ENCODE measurements at regions not wholly inside any gene's neighbourhood (a gene's known extent, or its start where the extent isn't known, plus 50 kb on each side); places are given as distances from the start of the nearest gene placed in this dataset.

DNA sequence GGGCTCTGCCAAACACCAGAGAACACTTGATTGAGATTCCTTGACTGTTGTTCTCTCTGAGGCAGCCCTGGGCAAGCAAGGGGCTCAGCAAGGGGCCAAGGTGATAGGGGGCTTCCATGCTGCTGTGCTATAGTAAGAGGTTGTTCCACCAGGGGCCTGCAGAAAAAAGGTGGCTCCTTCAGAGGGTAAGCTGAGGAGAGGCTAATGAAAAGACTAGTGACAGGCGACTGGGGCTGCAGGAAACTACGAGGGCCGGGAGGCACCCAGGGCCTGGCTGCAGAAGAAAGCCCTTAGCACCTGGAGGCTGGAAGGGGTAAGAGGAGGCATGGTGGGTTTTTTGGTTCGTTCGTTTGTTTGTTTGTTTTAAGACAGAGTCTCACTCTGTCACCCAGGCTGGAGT is 88.0 kb upstream of the CTNNA1 start:
- H3K9me3 ChIP-seq (ENCODE audit: control insufficient read depth, low read length), result no peaks in the 10 kb centered on the region
- H3K4me3 ChIP-seq (ENCODE audit: extremely low read depth, insufficient read depth, low read length, poor library complexity, severe bottlenecking), result no peak overlapping the region
- H3K36me3 ChIP-seq (ENCODE audit: control insufficient read depth, insufficient read depth, low read length), result no peaks in the 10 kb centered on the region
- peaks cover 14% of the 10 kb centered on the region for H3K4me1 ChIP-seq (ENCODE audit: control insufficient read depth, insufficient read depth, low read length, poor library complexity, severe bottlenecking)
- WGBS, 2 experiments (ENCODE audit: insufficient coverage in 2 of 2), result 91 to 97% methylated on average over 4 to 5 of the region's 5 CpGs
- H3K27ac ChIP-seq (ENCODE audit: low read depth, low read length, severe bottlenecking), result no peak overlapping the region

DNA sequence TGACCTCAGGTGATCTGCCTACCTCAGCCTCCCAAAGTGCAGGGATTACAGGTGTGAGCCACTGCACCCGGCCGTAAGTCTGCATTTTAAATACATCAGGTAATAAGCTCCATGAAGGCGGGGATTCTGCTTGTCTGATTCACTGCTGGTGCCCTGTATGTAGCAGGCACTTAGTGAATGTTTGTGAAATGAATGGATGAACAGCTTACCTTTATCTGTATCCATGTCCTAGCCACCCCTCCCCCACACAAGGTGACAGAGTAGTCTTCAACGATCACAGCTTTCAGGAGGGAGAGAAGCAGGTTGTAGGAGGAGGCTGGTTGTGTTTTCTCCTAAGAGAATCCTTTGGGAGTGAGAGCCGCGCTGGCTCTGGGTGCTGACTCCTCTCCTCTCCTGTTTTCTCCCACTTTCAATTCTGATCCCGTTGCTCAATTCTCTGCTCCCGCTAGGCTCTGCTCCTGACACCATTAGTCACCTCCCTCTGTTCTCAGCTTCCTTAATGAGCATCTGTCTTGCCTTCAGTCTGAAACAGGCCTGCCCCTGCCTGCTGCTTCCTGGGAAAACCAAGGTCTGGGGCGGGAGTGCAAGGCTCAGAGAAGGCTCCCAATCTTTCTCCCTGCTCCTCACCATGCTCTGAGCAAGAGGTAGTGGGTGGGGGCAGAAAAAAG is 88.8 kb upstream of the CTNNA1 start:
- Histone ChIP-seq H3K27ac (ENCODE audit: low read depth, low read length, severe bottlenecking) (peak overlapping the region; percentile 50), H3K36me3 (ENCODE audit: control insufficient read depth, insufficient read depth, low read length) (no peaks in the 10 kb centered on the region), H3K9me3 (ENCODE audit: control insufficient read depth, low read length) (no peaks in the 10 kb centered on the region), H3K4me3 (ENCODE audit: extremely low read depth, insufficient read depth, low read length, poor library complexity, severe bottlenecking) (no peak overlapping the region), H3K4me1 (ENCODE audit: control insufficient read depth, insufficient read depth, low read length, poor library complexity, severe bottlenecking) (peaks cover 14% of the 10 kb centered on the region)
- WGBS, 2 experiments (ENCODE audit: insufficient coverage in 2 of 2), result 69 to 71% methylated on average over 5 of the region's 9 CpGs

DNA sequence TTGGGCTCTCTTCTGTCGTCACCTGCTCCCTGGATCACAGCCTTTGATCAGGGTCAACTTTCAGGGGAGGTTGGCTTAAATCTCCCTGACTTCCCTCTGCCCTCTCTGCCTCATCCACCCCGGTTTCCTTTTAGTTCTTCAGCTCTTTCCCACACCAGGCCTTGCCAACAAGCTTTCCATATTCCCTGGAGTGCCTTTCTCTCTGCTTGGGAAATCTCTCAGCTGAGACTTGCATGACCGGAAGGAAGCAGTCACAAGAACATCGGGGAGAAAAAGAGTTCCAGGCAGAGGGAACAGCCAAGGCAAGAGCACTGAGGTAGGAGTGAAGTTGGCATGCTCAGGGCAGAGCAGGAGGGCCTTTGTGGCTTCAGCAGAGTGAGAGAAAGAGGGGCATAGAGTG is 88.4 kb upstream of the HSPA9 start:
- peaks cover 7% of the 10 kb centered on the region for H3K4me1 ChIP-seq (ENCODE audit: control insufficient read depth, insufficient read depth, low read length, poor library complexity, severe bottlenecking)
- WGBS, 2 experiments (ENCODE audit: insufficient coverage in 2 of 2), result 85 to 87% methylated on average over 4 of the region's 4 CpGs
- H3K27ac ChIP-seq (ENCODE audit: low read depth, low read length, severe bottlenecking), result no peak overlapping the region
- no peaks in the 10 kb centered on the region for H3K9me3 ChIP-seq (ENCODE audit: control insufficient read depth, low read length)
- H3K4me3 ChIP-seq (ENCODE audit: extremely low read depth, insufficient read depth, low read length, poor library complexity, severe bottlenecking), result no peak overlapping the region
- H3K36me3 ChIP-seq (ENCODE audit: control insufficient read depth, insufficient read depth, low read length), result no peaks in the 10 kb centered on the region

DNA sequence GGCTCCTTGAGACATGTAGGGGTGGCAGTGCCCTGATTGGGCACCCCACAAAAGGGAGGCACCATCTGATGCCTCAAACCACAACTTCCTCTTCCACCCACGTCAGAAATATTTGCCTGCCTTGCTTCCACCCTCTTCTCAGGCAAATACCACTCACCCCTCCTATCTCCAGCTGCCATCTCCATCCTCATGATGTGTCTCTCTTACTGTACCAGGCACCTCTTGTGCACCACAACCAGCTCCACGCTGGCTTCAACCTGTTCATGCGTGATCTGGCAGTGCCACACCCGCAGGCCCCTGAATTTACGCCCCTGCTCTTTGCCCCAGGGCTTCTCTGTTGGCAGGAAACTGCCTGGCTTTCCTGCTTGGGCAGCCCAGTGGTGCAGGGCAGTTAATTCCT is 87.8 kb upstream of the HSPA9 start:
- WGBS, 2 experiments (ENCODE audit: insufficient coverage in 2 of 2), result 87 to 95% methylated on average over 4 to 5 of the region's 5 CpGs
- H3K9me3 ChIP-seq (ENCODE audit: control insufficient read depth, low read length), result no peaks in the 10 kb centered on the region
- peaks cover 7% of the 10 kb centered on the region for H3K4me1 ChIP-seq (ENCODE audit: control insufficient read depth, insufficient read depth, low read length, poor library complexity, severe bottlenecking)
- no peak overlapping the region for H3K4me3 ChIP-seq (ENCODE audit: extremely low read depth, insufficient read depth, low read length, poor library complexity, severe bottlenecking)
- H3K36me3 ChIP-seq (ENCODE audit: control insufficient read depth, insufficient read depth, low read length), result no peaks in the 10 kb centered on the region
- H3K27ac ChIP-seq (ENCODE audit: low read depth, low read length, severe bottlenecking), result no peak overlapping the region

DNA sequence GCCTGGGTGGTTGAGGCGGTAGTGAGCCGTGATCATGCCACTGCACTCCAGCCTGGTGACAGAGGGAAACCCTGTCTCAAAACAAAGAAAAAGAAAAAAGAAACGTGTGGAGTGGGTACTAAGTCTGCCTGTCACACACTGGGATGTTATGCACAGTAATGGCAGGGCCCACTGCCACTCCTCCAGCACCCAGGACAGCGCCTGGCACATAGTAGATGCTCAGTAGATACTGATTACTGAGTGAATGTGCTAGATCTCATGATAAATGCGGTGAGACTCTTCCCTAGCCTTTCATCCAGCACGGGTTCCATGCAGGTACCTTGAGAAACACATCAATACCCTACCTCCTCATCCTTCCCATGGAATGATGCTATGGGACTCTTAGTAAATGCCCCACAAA is 87.4 kb upstream of the HSPA9 start:
- no peak overlapping the region for H3K4me3 ChIP-seq (ENCODE audit: extremely low read depth, insufficient read depth, low read length, poor library complexity, severe bottlenecking)
- H3K27ac ChIP-seq (ENCODE audit: low read depth, low read length, severe bottlenecking), result no peak overlapping the region
- WGBS, 2 experiments (ENCODE audit: insufficient coverage in 2 of 2), result 72 to 87% methylated on average over 2 to 4 of the region's 6 CpGs
- H3K36me3 ChIP-seq (ENCODE audit: control insufficient read depth, insufficient read depth, low read length), result no peaks in the 10 kb centered on the region
- peaks cover 7% of the 10 kb centered on the region for H3K4me1 ChIP-seq (ENCODE audit: control insufficient read depth, insufficient read depth, low read length, poor library complexity, severe bottlenecking)
- no peaks in the 10 kb centered on the region for H3K9me3 ChIP-seq (ENCODE audit: control insufficient read depth, low read length)

DNA sequence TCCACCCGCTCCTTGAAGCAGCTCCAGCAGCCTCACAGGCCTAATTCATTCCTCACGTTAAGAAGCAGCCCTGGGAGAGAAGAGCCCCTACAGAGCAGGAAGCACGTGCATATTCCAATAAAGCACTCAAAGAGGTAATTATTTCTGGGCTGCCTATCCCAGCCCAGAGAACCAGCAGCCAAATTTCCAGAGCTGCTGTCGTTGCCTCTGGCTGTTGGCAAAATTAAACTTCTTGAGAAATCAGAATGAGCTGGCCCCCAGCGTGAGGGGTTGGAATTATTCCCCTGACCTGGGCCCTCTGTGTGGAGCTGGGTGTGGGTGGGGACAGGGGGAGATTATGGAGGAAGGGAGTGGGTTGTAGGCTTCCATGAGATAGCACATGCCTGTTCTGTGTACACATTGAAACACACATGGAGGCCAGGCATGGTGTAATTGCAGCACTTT is 86.8 kb upstream of the HSPA9 start:
- Histone ChIP-seq H3K36me3 (ENCODE audit: control insufficient read depth, insufficient read depth, low read length) (no peaks in the 10 kb centered on the region), H3K9me3 (ENCODE audit: control insufficient read depth, low read length) (no peaks in the 10 kb centered on the region), H3K4me1 (ENCODE audit: control insufficient read depth, insufficient read depth, low read length, poor library complexity, severe bottlenecking) (peaks cover 9% of the 10 kb centered on the region), H3K27ac (ENCODE audit: low read depth, low read length, severe bottlenecking) (no peak overlapping the region), H3K4me3 (ENCODE audit: extremely low read depth, insufficient read depth, low read length, poor library complexity, severe bottlenecking) (no peak overlapping the region)
- WGBS, 2 experiments (ENCODE audit: insufficient coverage in 2 of 2), result 64 to 74% methylated on average over 3 to 5 of the region's 5 CpGs

DNA sequence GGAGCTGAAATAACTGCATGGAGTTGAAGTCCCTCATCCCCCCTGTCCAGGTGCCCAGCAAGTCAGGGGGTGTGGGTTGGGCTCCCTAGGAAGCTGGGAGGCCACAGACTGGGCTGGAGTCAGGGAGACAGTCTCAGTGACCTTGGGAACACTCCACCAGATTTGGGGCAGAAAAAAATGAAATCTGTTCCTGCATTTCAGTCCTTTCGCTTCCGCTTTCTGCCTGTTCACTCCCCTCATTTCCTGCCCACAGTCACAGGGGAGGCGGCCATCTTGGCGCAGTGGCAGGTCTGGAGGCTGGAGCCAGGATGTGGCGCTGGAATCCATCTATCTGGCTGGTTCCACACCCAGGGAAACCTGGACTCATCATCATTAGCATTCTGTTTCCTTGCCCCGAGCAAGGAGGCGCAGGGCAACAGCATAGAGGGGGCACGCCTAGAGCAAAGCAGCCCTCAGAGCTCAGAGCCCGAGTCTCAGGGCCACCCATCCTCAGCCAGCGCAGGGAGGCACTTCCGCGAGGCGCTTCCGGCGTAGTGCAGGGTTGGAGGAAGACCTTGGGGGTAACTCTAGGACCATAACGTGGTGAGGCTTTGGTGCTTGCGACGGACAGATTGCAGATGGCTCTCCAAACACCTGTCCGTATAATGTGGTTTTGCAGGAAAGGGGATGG is 86.2 kb upstream of the HSPA9 start:
- Histone ChIP-seq H3K4me1 (ENCODE audit: control insufficient read depth, insufficient read depth, low read length, poor library complexity, severe bottlenecking) (peaks cover 12% of the 10 kb centered on the region), H3K27ac (ENCODE audit: low read depth, low read length, severe bottlenecking) (no peak overlapping the region), H3K9me3 (ENCODE audit: control insufficient read depth, low read length) (no peaks in the 10 kb centered on the region), H3K36me3 (ENCODE audit: control insufficient read depth, insufficient read depth, low read length) (no peaks in the 10 kb centered on the region), H3K4me3 (ENCODE audit: extremely low read depth, insufficient read depth, low read length, poor library complexity, severe bottlenecking) (no peak overlapping the region)
- WGBS, 2 experiments (ENCODE audit: insufficient coverage in 2 of 2), result 91 to 94% methylated on average over 13 to 19 of the region's 19 CpGs

DNA sequence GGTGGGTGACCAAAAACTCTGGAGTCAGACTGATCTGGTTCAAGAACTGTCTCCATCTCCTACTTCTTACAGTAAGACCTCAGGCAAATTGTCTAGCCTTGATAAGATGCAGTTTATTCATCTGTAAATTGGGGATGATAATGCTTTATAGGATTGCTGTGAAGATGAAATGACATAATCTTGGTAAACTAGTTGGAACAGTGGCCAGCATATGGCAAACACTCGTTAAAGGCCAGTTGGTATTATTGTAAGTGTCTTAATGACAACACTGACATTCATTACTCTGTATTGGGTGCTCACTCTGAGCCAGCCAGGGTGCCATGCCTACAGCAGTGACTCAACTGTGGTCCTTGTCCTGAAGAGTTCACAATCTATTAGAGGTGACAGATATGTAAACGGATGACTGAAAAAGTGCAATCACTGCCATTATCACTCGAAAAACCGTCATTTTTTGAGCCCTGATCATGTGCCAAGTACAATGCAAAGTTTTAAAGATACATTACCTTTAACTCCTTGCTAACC is 84.9 kb upstream of the HSPA9 start:
- Histone ChIP-seq H3K36me3 (ENCODE audit: control insufficient read depth, insufficient read depth, low read length) (no peaks in the 10 kb centered on the region), H3K27ac (ENCODE audit: low read depth, low read length, severe bottlenecking) (no peak overlapping the region), H3K9me3 (ENCODE audit: control insufficient read depth, low read length) (no peaks in the 10 kb centered on the region), H3K4me1 (ENCODE audit: control insufficient read depth, insufficient read depth, low read length, poor library complexity, severe bottlenecking) (peaks cover 10% of the 10 kb centered on the region), H3K4me3 (ENCODE audit: extremely low read depth, insufficient read depth, low read length, poor library complexity, severe bottlenecking) (no peak overlapping the region)
- 93 to 97% methylated on average over 3 of the region's 4 CpGs for WGBS, 2 experiments (ENCODE audit: insufficient coverage in 2 of 2)

DNA sequence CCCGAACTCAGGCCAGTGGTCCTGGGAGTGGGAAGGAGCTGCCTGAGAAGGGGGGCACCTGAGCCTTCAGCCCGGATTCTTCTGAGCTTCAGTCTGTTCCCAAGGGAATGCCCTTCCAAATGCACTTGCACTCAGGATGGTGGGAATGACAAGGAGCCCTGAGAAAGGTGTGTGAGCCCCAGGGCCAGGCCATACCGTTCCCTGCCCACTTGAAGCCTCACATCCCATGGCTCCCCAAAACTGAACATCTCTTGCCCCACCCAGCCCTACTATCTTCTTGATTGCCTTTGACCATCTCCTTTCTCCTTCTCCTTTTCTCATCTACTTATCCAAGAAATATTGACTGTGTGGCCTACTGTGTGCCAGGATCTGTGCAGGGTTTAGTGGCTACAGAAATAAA is 84.4 kb upstream of the HSPA9 start:
- Histone ChIP-seq H3K9me3 (ENCODE audit: control insufficient read depth, low read length) (no peaks in the 10 kb centered on the region), H3K36me3 (ENCODE audit: control insufficient read depth, insufficient read depth, low read length) (no peaks in the 10 kb centered on the region), H3K4me1 (ENCODE audit: control insufficient read depth, insufficient read depth, low read length, poor library complexity, severe bottlenecking) (peaks cover 7% of the 10 kb centered on the region), H3K27ac (ENCODE audit: low read depth, low read length, severe bottlenecking) (no peak overlapping the region), H3K4me3 (ENCODE audit: extremely low read depth, insufficient read depth, low read length, poor library complexity, severe bottlenecking) (no peak overlapping the region)
- WGBS, 2 experiments (ENCODE audit: insufficient coverage in 2 of 2), result 83 to 87% methylated on average over 1 to 2 of the region's 3 CpGs

DNA sequence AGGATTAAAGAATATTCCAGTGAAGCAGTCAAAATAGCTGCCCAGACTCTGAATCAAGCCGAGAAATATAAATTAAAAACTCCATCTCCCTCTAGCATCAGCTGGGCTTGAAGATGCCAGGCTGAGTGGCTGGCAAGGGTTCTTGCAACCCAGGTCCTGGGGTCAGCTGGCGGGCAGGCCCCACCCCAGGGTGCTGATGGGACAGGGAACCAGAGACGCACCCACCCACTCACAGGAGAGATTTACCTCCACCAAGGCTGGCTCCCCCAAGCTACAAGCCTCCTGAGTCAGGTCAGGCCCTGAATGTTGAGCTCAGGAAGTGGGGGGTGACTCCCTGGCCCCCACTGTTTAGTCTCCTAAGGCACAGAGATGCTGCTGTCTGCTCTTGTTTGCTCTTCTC is 83.9 kb upstream of the HSPA9 start:
- peaks cover 11% of the 10 kb centered on the region for H3K4me1 ChIP-seq (ENCODE audit: control insufficient read depth, insufficient read depth, low read length, poor library complexity, severe bottlenecking)
- no peak overlapping the region for H3K4me3 ChIP-seq (ENCODE audit: extremely low read depth, insufficient read depth, low read length, poor library complexity, severe bottlenecking)
- 57 to 100% methylated on average over 1 to 2 of the region's 3 CpGs for WGBS, 2 experiments (ENCODE audit: insufficient coverage in 2 of 2)
- H3K27ac ChIP-seq (ENCODE audit: low read depth, low read length, severe bottlenecking), result no peak overlapping the region
- no peaks in the 10 kb centered on the region for H3K36me3 ChIP-seq (ENCODE audit: control insufficient read depth, insufficient read depth, low read length)
- H3K9me3 ChIP-seq (ENCODE audit: control insufficient read depth, low read length), result no peaks in the 10 kb centered on the region

DNA sequence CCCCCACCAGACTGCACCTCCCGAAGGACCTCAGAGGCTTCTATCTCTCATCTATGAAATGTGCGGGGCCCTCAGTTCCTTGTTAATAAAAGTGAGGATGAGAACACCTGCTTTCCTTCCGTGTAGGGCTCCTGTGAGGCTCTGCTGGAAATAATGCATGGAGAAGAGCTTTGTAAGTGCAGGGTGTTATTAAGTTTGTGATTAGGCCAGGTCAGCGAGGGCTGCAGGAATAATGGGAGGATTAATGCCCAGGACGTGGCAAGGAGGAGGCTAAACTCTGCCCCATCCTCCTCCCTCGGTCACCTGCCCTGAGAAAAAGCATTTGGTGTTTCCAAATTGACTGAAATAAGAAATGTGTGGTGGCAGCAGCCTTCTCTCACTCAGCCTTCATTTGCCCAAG is 83.5 kb upstream of the HSPA9 start:
- 83 to 100% methylated on average over 3 of the region's 6 CpGs for WGBS, 2 experiments (ENCODE audit: insufficient coverage in 2 of 2)
- H3K9me3 ChIP-seq (ENCODE audit: control insufficient read depth, low read length), result no peaks in the 10 kb centered on the region

More for the DNA sequence above, 83.5 kb upstream of the HSPA9 start:
- no peaks in the 10 kb centered on the region for H3K36me3 ChIP-seq (ENCODE audit: control insufficient read depth, insufficient read depth, low read length)
- peaks cover 13% of the 10 kb centered on the region for H3K4me1 ChIP-seq (ENCODE audit: control insufficient read depth, insufficient read depth, low read length, poor library complexity, severe bottlenecking)
- H3K27ac ChIP-seq (ENCODE audit: low read depth, low read length, severe bottlenecking), result no peak overlapping the region
- H3K4me3 ChIP-seq (ENCODE audit: extremely low read depth, insufficient read depth, low read length, poor library complexity, severe bottlenecking), result no peak overlapping the region
